Panc1 (cell line): ENCODE measurements at regions not wholly inside any gene's neighbourhood (a gene's known extent, or its start where the extent isn't known, plus 50 kb on each side); places are given as distances from the start of the nearest gene placed in this dataset.

Experiments
- ATAC-seq: fragments of 200-7000 bp; cut with Tn5 transposase; 2 replicates; pipeline ENCODE4 v1.9.1; 2020; ENCODE audit warnings: mild to moderate bottlenecking, moderate library complexity
- BruUV-seq: library from RNA; stranded (reverse); fragments of 400-500 nt; replicated peaks from 2 replicates; lab custom pipeline; 2021; lab: Mats Ljungman, UMichigan
- CTCF ChIA-PET: fragments of 300-600 bp; sonication (Branson Sonifier 250); formaldehyde crosslinking; loops from one replicate; lab custom pipeline; 2022; ENCODE audit warnings: antibody characterized with exemption; lab: Charles Lee
- POLR2A ChIA-PET: fragments of 300-600 bp; sonication (Branson Sonifier 250); formaldehyde crosslinking; loops from one replicate; lab custom pipeline; 2022; ENCODE audit warnings: antibody characterized with exemption; lab: Charles Lee
- DNase-seq: peaks from one replicate; pipeline ENCODE4 v3.0.0-alpha.2; 2010; ENCODE audit warnings: low read depth, low spot score
- H3K27ac ChIP-seq: 2 replicates; pipeline ENCODE4 v1.5.1; 2011; ENCODE audit warnings: mild to moderate bottlenecking, low read length, inconsistent platforms
- H3K27me3 ChIP-seq: fragments of 200-500 bp; sonication (Bioruptor generic); 2 replicates; pipeline ENCODE4 v1.6.0; 2014; ENCODE audit warnings: low read length, inconsistent platforms; ENCODE audit not compliant: control insufficient read depth, insufficient read depth
- H3K36me3 ChIP-seq: fragments of 200-500 bp; sonication (Bioruptor generic); 2 replicates; pipeline ENCODE4 v1.5.1; 2014; ENCODE audit warnings: inconsistent platforms, mild to moderate bottlenecking, low read length, moderate library complexity; ENCODE audit not compliant: control insufficient read depth, insufficient read depth
- H3K4me1 ChIP-seq: 2 replicates; pipeline ENCODE4 v1.5.1; 2011; ENCODE audit warnings: inconsistent platforms, mild to moderate bottlenecking, low read length, moderate library complexity; ENCODE audit not compliant: control insufficient read depth, insufficient read depth
- H3K4me3 ChIP-seq, 2 experiments: 2 replicates each; pipeline ENCODE4 v1.5.1; 2011 to 2012; ENCODE audit warnings: low read depth in 2 of 2, low read length in 2 of 2, mild to moderate bottlenecking in 2 of 2, inconsistent platforms in 1 of 2, moderate library complexity in 1 of 2
- H3K9me3 ChIP-seq: fragments of 200-500 bp; sonication (Bioruptor generic); 2 replicates; pipeline ENCODE4 v1.5.1; 2014; ENCODE audit warnings: low read depth, mild to moderate bottlenecking, inconsistent platforms, low read length, moderate library complexity; ENCODE audit not compliant: control insufficient read depth, insufficient read depth
- POLR2AphosphoS5 ChIP-seq: IDR thresholded peaks from 2 replicates; pipeline ENCODE4 v1.6.1; 2012; ENCODE audit warnings: mild to moderate bottlenecking, low read depth, low read length, moderate library complexity
- SIN3A ChIP-seq: IDR thresholded peaks from 2 replicates; pipeline ENCODE4 v1.6.1; 2012; ENCODE audit warnings: low read depth, mild to moderate bottlenecking, low read length, moderate library complexity, borderline replicate concordance; ENCODE audit not compliant: insufficient read depth
- TCF7L2 ChIP-seq: IDR thresholded peaks from 2 replicates; pipeline ENCODE4 v1.6.1; 2011; ENCODE audit warnings: mild to moderate bottlenecking, low read depth, low read length, inconsistent platforms
- in situ Hi-C: cut with HindIII; loops from 2 replicates; pipeline ENCODE4 v1.10.0; 2016; ENCODE audit warnings: low sequenced_read_pairs, low pct_unique_long_range_greater_than_20kb
- intact Hi-C: fragments of 100-400 bp; cut with micrococcal nuclease; formaldehyde crosslinking; loops from one replicate; pipeline ENCODE4 v1.10.0; 2022; ENCODE audit not compliant: unreplicated experiment
- TF ChIP-seq, protein P1 (sequence below), 2 experiments: IDR thresholded peaks; 2 replicates each; pipeline ENCODE4 v1.6.1; 2011 to 2012; ENCODE audit warnings: low read depth in 2 of 2, control low read depth in 1 of 2, low read length in 1 of 2, mild to moderate bottlenecking in 1 of 2, moderate library complexity in 1 of 2; ENCODE audit not compliant: insufficient read depth in 1 of 2
- TF ChIP-seq, protein P2 (sequence below): fragments of 450-650 bp; IDR thresholded peaks from 2 replicates; pipeline ENCODE4 v1.5.1; 2017; ENCODE audit warnings: mild to moderate bottlenecking

DNA sequence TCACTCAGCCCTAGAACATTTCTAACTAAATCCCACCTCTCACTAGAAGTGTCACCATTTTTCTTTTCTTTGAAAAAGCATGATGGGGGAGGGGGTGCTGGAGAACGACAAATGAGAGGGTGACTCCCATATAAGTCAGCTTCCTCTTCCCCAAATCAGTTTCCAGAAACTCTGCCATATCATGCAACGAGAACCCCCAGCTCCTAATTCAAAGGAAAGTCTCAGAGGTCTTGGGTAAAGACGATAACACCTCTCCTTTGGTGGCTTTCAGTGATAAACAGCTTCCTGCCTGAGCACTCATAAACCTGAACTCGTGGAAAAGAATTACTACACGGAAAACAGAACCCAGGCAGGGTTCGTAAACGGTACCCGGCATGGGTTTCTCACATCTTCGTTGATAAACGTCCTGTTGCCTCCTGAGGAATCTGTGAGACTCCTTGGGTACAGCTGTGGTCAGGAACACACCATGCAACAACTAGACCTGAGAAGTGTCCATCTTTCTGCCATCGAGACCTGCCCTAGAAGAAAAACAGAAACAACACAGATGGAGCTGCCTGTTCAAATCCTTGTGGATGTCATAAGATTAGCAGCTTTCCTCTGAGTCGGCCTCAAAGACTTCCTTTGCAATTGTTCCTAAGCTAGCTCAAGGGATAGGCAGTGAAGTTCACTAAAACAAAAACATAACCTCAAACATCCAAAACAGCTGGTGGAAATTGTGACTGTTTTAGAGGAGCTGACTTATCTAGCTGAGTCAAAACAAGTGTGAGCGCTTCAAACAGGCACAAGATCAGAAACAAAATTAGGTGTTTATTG is 185.8 kb upstream of the PRDM1 start:
- no peaks in the 10 kb centered on the region for H3K27me3 ChIP-seq
- H3K4me1 ChIP-seq: no peaks in the 10 kb centered on the region
- CTCF ChIA-PET: no interaction called here
- H3K9me3 ChIP-seq: no peaks in the 10 kb centered on the region
- in situ Hi-C loops: no loop called here
- BruUV-seq: no TSS peak
- H3K36me3 ChIP-seq: no peaks in the 10 kb centered on the region
- no peak overlapping the region for H3K27ac ChIP-seq
- POLR2A ChIA-PET: no interaction called here
- H3K4me3 ChIP-seq: no peak overlapping the region
- no peak for ATAC-seq
- intact Hi-C loops: no loop called here
- TF ChIP-seq, protein P1, sequence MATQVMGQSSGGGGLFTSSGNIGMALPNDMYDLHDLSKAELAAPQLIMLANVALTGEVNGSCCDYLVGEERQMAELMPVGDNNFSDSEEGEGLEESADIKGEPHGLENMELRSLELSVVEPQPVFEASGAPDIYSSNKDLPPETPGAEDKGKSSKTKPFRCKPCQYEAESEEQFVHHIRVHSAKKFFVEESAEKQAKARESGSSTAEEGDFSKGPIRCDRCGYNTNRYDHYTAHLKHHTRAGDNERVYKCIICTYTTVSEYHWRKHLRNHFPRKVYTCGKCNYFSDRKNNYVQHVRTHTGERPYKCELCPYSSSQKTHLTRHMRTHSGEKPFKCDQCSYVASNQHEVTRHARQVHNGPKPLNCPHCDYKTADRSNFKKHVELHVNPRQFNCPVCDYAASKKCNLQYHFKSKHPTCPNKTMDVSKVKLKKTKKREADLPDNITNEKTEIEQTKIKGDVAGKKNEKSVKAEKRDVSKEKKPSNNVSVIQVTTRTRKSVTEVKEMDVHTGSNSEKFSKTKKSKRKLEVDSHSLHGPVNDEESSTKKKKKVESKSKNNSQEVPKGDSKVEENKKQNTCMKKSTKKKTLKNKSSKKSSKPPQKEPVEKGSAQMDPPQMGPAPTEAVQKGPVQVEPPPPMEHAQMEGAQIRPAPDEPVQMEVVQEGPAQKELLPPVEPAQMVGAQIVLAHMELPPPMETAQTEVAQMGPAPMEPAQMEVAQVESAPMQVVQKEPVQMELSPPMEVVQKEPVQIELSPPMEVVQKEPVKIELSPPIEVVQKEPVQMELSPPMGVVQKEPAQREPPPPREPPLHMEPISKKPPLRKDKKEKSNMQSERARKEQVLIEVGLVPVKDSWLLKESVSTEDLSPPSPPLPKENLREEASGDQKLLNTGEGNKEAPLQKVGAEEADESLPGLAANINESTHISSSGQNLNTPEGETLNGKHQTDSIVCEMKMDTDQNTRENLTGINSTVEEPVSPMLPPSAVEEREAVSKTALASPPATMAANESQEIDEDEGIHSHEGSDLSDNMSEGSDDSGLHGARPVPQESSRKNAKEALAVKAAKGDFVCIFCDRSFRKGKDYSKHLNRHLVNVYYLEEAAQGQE (IDR thresholded peaks at IDR 0.05; ENCODE audit: insufficient read depth in 1 of 2, low read depth in 2 of 2, low read length in 1 of 2): no peak
- TF ChIP-seq, protein P2, sequence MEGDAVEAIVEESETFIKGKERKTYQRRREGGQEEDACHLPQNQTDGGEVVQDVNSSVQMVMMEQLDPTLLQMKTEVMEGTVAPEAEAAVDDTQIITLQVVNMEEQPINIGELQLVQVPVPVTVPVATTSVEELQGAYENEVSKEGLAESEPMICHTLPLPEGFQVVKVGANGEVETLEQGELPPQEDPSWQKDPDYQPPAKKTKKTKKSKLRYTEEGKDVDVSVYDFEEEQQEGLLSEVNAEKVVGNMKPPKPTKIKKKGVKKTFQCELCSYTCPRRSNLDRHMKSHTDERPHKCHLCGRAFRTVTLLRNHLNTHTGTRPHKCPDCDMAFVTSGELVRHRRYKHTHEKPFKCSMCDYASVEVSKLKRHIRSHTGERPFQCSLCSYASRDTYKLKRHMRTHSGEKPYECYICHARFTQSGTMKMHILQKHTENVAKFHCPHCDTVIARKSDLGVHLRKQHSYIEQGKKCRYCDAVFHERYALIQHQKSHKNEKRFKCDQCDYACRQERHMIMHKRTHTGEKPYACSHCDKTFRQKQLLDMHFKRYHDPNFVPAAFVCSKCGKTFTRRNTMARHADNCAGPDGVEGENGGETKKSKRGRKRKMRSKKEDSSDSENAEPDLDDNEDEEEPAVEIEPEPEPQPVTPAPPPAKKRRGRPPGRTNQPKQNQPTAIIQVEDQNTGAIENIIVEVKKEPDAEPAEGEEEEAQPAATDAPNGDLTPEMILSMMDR: no peak
- no peak for TF ChIP-seq POLR2AphosphoS5
- no peak for TF ChIP-seq TCF7L2
- DNase-seq: no peak

GRCh38 chr6:105898286-105898685 is 187.8 kb upstream of the PRDM1 start:
- Histone ChIP-seq H3K4me3 (no peak overlapping the region), H3K36me3 (no peaks in the 10 kb centered on the region), H3K27me3 (no peaks in the 10 kb centered on the region), H3K27ac (no peak overlapping the region), H3K9me3 (no peaks in the 10 kb centered on the region), H3K4me1 (no peaks in the 10 kb centered on the region)
- no TSS peak for BruUV-seq
- ChIA-PET CTCF (no interaction called here), POLR2A (no interaction called here)
- no peak for TF ChIP-seq TCF7L2
- TF ChIP-seq, protein P2: no peak
- no peak for TF ChIP-seq SIN3A
- no peak for TF ChIP-seq POLR2AphosphoS5
- TF ChIP-seq, protein P1 (IDR thresholded peaks at IDR 0.05; ENCODE audit: insufficient read depth in 1 of 2, low read depth in 2 of 2, low read length in 1 of 2): no peak
- no peak for DNase-seq
- in situ Hi-C loops (no loop called here), intact Hi-C loops (no loop called here)
- ATAC-seq: no peak
